Right lobe of liver (tissue), 6 donors: ENCODE measurements at regions not wholly inside any gene's neighbourhood (a gene's known extent, or its start where the extent isn't known, plus 50 kb on each side); places are given as distances from the start of the nearest gene placed in this dataset.

ENCODE experiments used
- ATAC-seq, 4 donors: fragments of 200-7000 bp; cut with Tn5 transposase; one replicate each; pipeline ENCODE4 v1.9.1; 2020; ENCODE audit warnings: mild to moderate bottlenecking in 4 of 4, moderate library complexity in 4 of 4
- DNase-seq, 3 donors: peaks; one replicate each; pipeline ENCODE4 v3.0.0-alpha.2; 2020
- H3K27ac ChIP-seq, 3 donors: fragments of 200-600 bp; one replicate each; pipeline ENCODE4 v1.8.0; 2022
- H3K27me3 ChIP-seq, 2 donors: fragments of 200-600 bp; one replicate each; pipeline ENCODE4 v1.8.0; 2022
- H3K36me3 ChIP-seq, 4 donors: fragments of 200-600 bp; sonication (generic) in 1 of 4; one replicate each; pipeline versions ENCODE4 v1.5.1 to v1.8.0; 2017 to 2022; ENCODE audit warnings: control low read depth in 1 of 4
- H3K4me1 ChIP-seq, 4 donors: fragments of 200-600 bp; sonication (generic) in 1 of 4; one replicate each; pipeline versions ENCODE4 v1.5.1 to v1.8.0; 2017 to 2022; ENCODE audit warnings: control low read depth in 1 of 4
- H3K4me3 ChIP-seq, 3 donors: fragments of 200-600 bp; one replicate each; pipeline ENCODE4 v1.8.0; 2022
- H3K9me3 ChIP-seq, 4 donors: fragments of 200-600 bp; sonication (generic) in 1 of 4; one replicate each; pipeline versions ENCODE4 v1.5.1 to v1.8.0; 2017 to 2022; ENCODE audit warnings: control low read depth in 1 of 4
- POLR2A ChIP-seq: fragments of 450-650 bp; IDR thresholded peaks from one replicate; pipeline ENCODE4 v1.6.1; 2017; ENCODE audit warnings: antibody characterized with exemption, mild to moderate bottlenecking
- WGBS: methylation state at CpG from one replicate; pipeline ENCODE4 v1.1.6; 2018; ENCODE audit warnings: low coverage, low lambda C conversion rate; ENCODE audit not compliant: insufficient coverage; ENCODE audit errors: missing lambda C conversion rate; 5-methylcytosine and 5-hydroxymethylcytosine counted together
- intact Hi-C, 2 donors: fragments of 100-400 bp; cut with DNase I; formaldehyde crosslinking; loops; one replicate each; pipeline versions ENCODE4 v1.11.2 to v1.14.1; 2022
- TF ChIP-seq, protein P1 (sequence below), 4 donors: fragments of 200-600 bp in 3 of 4; fragments of 450-650 bp in 1 of 4; IDR thresholded peaks; one replicate each; pipeline versions ENCODE4 v1.5.1 to v1.8.0; 2016 to 2022; ENCODE audit warnings: antibody characterized with exemption in 4 of 4, mild to moderate bottlenecking in 2 of 4
- donor health status: DM: no; HTN: yes; CAD: no.
- donor health status: DM: no; HTN: no; CAD: no.
- donor health status: DM: no; HTN: no; CAD: no.
- donor health status: DM: no; HTN: yes; CAD: no.
- donor health status: DM: no; HTN: yes; CAD: no.

GRCh38 chr2:160943414-160943813 lies 216.8 kb upstream of the TANK start:
- Histone ChIP-seq H3K4me1 (no peaks in the 10 kb centered on the region), H3K27me3 (no peaks in the 10 kb centered on the region), H3K4me3 (no peak overlapping the region), H3K36me3 (no peaks in the 10 kb centered on the region), H3K9me3 (no peaks in the 10 kb centered on the region), H3K27ac (no peak overlapping the region)
- TF ChIP-seq, protein P1, sequence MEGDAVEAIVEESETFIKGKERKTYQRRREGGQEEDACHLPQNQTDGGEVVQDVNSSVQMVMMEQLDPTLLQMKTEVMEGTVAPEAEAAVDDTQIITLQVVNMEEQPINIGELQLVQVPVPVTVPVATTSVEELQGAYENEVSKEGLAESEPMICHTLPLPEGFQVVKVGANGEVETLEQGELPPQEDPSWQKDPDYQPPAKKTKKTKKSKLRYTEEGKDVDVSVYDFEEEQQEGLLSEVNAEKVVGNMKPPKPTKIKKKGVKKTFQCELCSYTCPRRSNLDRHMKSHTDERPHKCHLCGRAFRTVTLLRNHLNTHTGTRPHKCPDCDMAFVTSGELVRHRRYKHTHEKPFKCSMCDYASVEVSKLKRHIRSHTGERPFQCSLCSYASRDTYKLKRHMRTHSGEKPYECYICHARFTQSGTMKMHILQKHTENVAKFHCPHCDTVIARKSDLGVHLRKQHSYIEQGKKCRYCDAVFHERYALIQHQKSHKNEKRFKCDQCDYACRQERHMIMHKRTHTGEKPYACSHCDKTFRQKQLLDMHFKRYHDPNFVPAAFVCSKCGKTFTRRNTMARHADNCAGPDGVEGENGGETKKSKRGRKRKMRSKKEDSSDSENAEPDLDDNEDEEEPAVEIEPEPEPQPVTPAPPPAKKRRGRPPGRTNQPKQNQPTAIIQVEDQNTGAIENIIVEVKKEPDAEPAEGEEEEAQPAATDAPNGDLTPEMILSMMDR (IDR thresholded peaks at IDR 0.05), result no peak
- TF ChIP-seq POLR2A, result no peak
- ATAC-seq (no peak), DNase-seq (no peak)
- intact Hi-C loops, result no loop called here
- 77% methylated on average over 3 of the region's 3 CpGs for WGBS

DNA sequence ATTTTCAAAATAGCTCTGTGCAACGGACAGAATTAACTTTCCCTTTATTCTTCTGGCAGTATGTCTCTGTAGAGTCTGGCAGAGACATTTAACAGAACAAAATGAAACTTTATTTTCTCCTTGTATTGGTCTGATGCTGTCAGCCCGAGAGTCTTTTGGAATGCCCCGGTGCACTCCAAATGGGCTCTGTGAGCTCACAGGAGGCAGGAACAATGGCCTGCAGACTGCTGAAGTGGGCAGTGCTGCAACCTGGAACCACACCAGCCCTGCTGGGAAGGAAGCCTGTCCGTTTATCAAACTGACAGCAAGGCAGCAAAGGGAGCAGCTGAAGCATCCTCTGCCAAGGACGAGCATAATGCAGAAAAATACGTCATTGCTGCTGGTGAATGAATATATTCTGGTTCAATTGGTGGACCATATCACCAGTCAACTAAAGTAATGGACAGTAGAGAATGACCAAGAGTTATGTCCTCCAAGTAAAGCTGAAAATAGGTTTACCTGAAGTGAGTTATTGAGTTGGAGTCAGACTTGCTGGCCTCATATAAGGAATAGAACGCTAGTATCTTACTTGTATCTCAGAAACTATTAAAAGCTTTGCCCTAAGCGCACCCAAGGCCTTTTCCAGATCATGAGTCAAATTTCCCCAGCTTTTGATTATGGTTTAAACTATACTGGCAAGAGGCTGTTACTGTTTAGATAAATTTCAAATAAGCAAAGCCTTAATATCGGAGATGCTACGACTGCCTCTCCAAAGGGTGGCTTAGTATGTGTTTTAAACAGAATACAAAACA lies 207.6 kb upstream of the TANK start:
- 58% methylated on average over 8 of the region's 10 CpGs for WGBS
- H3K27me3 ChIP-seq, result no peaks in the 10 kb centered on the region
- H3K36me3 ChIP-seq, result no peaks in the 10 kb centered on the region
- TF ChIP-seq, protein P1 (IDR thresholded peaks at IDR 0.05), result no peak
- no peak for TF ChIP-seq POLR2A
- H3K9me3 ChIP-seq, result no peaks in the 10 kb centered on the region
- intact Hi-C loops, result no loop called here
- DNase-seq (no peak), ATAC-seq (peak; percentile 37 to 65 (median 52))
- H3K4me1 ChIP-seq, result no peaks in the 10 kb centered on the region
- H3K27ac ChIP-seq, result no peak overlapping the region
- H3K4me3 ChIP-seq, result no peak overlapping the region

GRCh38 chr2:160955578-160955977 lies 204.7 kb upstream of the TANK start:
- no peaks in the 10 kb centered on the region for H3K36me3 ChIP-seq
- no peaks in the 10 kb centered on the region for H3K9me3 ChIP-seq
- intact Hi-C loops, result no loop called here
- no peak overlapping the region for H3K27ac ChIP-seq
- H3K4me1 ChIP-seq, result no peaks in the 10 kb centered on the region
- no peaks in the 10 kb centered on the region for H3K27me3 ChIP-seq
- no peak overlapping the region for H3K4me3 ChIP-seq
- no peak for DNase-seq
- ATAC-seq, result no peak
- WGBS, result 53% methylated on average over 1 of the region's 1 CpG
- TF ChIP-seq, protein P1 (IDR thresholded peaks at IDR 0.05), result no peak
- no peak for TF ChIP-seq POLR2A

DNA sequence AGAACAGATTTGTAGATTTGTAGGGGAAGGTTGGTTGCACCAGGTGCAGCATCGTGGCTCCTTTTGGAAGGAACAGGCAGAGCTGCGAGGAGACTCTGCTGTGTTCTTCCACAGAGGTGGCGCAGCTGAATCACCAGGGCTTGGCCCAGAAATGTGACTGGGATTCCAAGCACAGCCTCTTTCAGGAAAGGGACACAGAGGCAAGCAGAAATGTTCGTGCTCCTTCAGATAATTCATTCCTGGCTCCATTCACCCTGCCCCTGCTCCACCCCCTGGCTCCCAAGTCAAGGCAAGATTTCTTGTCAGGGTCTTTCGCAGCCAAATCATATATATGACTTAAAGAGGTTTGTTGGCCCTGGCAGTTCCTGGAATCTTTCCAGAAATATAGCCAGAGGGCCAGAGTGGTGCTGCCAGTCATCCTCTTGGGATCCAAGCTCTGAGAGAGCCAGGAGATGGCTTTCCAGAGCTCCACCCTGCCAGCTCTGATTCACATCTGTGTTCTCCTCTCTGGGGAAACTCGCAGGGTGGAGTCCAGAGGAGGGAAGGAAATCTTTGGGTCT lies 203.9 kb upstream of the TANK start:
- intact Hi-C loops, result no loop called here

More for the DNA sequence above, 203.9 kb upstream of the TANK start:
- H3K27me3 ChIP-seq, result no peaks in the 10 kb centered on the region
- TF ChIP-seq, protein P1 (IDR thresholded peaks at IDR 0.05), result no peak
- no peak for TF ChIP-seq POLR2A
- H3K27ac ChIP-seq, result no peak overlapping the region
- no peaks in the 10 kb centered on the region for H3K9me3 ChIP-seq
- DNase-seq (no peak), ATAC-seq (no peak)
- 53% methylated on average over 5 of the region's 6 CpGs for whole genome bisulfite sequencing
- H3K36me3 ChIP-seq, result no peaks in the 10 kb centered on the region
- H3K4me1 ChIP-seq, result no peaks in the 10 kb centered on the region
- no peak overlapping the region for H3K4me3 ChIP-seq
